ENCODE measurements at regions not wholly inside any gene's neighbourhood (a gene's known extent, or its start where the extent isn't known, plus 50 kb on each side); places are given as distances from the start of the nearest gene placed in this dataset.

DNA sequence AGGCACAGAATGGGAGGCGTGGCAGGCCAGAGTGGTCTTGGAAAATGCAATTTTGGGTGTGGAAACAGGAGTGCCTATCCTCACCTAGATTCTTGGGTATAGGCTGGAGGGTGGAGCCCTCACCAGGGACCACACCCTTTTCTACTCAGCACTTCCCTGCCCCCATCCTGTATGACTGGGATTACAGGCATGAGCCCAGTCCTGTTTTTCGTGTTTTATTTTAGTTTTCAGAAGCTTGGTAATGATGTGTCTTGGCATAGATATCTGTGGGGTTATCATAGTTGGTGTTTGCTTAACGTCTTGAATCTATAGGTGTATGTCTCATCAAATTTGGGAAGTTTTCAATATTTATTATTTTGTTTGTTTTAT, 248.7 kb upstream of the CBLB start:
- Histone ChIP-seq H3K4me3 (no peak overlapping the region), H3K9me3 (no peaks in the 10 kb centered on the region), H3K4me1 (no peaks in the 10 kb centered on the region), H3K36me3 (ENCODE audit: insufficient read depth in 1 of 2, low read depth in 1 of 2) (no peaks in the 10 kb centered on the region), H3K27me3 (ENCODE audit: insufficient read depth in 3 of 3, low read length in 2 of 3) (no peaks in the 10 kb centered on the region), H3K27ac (no peak overlapping the region)
- 94 to 99% (median 95%) methylated on average over 3 of the region's 3 CpGs for WGBS, 3 donors
- DNase-seq (no peak), ATAC-seq (no peak)
- intact Hi-C loops (cut with DNase I) = no loop called here
- TF ChIP-seq CTCF (IDR thresholded peaks at IDR 0.05) = no peak

DNA sequence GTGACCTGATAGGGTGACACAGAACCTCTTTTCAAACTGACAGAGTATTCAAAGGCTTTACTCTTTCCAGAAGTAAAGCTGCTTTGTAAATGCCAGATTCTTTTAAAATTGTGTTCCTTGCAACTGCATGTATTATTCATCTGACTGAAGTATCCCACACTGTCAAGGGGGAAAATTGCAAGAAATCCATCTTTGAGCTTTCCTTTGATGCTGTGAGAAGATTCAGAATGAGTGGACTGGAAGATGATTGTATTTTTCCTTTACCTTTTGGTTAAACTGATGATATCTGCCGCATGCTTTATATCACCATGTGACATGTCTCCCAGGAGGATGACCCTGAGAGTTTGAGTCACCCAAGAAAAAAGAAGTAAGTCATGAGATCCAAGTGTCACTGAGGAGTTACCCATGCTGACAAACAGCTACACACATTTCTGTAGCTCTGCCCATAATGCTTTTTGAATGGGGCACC, 250.8 kb upstream of the CBLB start:
- H3K9me3 ChIP-seq = no peaks in the 10 kb centered on the region
- H3K36me3 ChIP-seq (ENCODE audit: insufficient read depth in 1 of 2, low read depth in 1 of 2) = no peaks in the 10 kb centered on the region
- no peaks in the 10 kb centered on the region for H3K27me3 ChIP-seq (ENCODE audit: insufficient read depth in 3 of 3, low read length in 2 of 3)
- DNase-seq (no peak), ATAC-seq (no peak)
- no peaks in the 10 kb centered on the region for H3K4me1 ChIP-seq
- WGBS, 3 donors = 86 to 100% (median 87%) methylated on average over 1 of the region's 1 CpG
- intact Hi-C loops (cut with DNase I) = no loop called here
- H3K4me3 ChIP-seq = no peak overlapping the region
- no peak overlapping the region for H3K27ac ChIP-seq
- no peak for TF ChIP-seq CTCF (IDR thresholded peaks at IDR 0.05)

DNA sequence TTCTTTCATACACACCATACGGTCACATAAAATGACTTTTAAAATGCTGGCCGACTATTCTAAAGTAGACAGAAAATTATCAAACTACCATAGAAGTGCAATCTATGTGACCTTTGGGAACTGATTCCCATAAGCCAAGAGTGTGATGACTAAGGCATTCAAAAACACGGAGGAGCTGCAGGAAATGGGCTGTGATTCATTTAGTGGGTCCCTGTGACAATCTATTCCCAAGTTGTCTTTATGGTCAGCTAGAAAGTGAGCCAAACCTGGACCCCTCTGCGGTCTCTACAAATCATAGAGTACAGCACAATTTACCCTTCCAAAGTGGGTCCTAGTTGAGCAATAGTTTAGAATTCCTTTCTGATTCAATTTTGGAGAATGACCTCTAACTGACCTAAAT, 251.5 kb upstream of the CBLB start:
- Histone ChIP-seq H3K4me1 (no peaks in the 10 kb centered on the region), H3K36me3 (ENCODE audit: insufficient read depth in 1 of 2, low read depth in 1 of 2) (no peaks in the 10 kb centered on the region), H3K27me3 (ENCODE audit: insufficient read depth in 3 of 3, low read length in 2 of 3) (no peaks in the 10 kb centered on the region), H3K27ac (no peak overlapping the region), H3K4me3 (no peak overlapping the region), H3K9me3 (no peaks in the 10 kb centered on the region)
- 64 to 78% (median 73%) methylated on average over 4 of the region's 4 CpGs for WGBS, 3 donors
- TF ChIP-seq CTCF (IDR thresholded peaks at IDR 0.05) = no peak
- intact Hi-C loops (cut with DNase I) = no loop called here
- no peak for ATAC-seq
- no peak for DNase-seq

DNA sequence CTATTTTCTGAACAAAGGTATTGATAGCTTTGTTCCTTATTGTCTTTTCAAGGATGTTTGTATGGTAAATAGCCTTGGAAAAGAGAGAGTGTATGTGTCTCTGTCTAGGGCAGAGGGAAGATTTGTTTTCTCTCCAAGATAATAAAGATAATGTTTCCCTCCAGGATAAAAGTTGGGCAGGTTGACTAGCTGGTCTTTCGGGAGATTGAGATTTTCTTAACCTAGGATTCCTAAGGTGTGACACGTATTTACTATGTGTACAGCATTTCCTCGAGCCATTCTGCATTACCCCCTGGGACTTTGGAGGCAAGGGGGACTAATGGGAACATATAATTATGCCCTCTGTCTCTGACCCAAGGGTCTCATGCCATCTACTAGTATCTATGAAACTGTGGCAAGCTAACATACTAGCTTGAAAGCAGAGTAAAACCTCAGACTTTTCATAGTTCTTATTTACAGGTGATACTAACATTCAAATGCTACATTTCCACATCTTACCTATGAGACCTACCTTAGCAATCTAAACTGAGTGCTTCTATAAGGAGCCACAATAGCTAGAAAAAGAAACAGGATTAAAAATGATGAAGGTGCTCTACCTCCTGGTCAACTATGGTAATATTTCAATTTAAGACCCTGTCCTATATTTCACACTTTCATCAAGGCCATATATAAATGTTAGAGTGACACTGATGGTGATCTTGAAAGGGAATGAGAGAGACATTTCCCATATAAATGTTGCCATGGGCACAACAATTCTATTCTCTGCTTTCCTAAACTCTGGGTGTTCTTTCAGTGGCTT, 252.9 kb upstream of the CBLB start:
- Histone ChIP-seq H3K27ac (no peak overlapping the region), H3K4me1 (no peaks in the 10 kb centered on the region), H3K27me3 (ENCODE audit: insufficient read depth in 3 of 3, low read length in 2 of 3) (no peaks in the 10 kb centered on the region), H3K36me3 (ENCODE audit: insufficient read depth in 1 of 2, low read depth in 1 of 2) (no peaks in the 10 kb centered on the region), H3K4me3 (no peak overlapping the region), H3K9me3 (no peaks in the 10 kb centered on the region)
- 88 to 94% (median 88%) methylated on average over 3 of the region's 3 CpGs for WGBS, 3 donors
- no peak for DNase-seq
- intact Hi-C loops (cut with DNase I) = no loop called here
- no peak for ATAC-seq
- no peak for TF ChIP-seq CTCF (IDR thresholded peaks at IDR 0.05)

DNA sequence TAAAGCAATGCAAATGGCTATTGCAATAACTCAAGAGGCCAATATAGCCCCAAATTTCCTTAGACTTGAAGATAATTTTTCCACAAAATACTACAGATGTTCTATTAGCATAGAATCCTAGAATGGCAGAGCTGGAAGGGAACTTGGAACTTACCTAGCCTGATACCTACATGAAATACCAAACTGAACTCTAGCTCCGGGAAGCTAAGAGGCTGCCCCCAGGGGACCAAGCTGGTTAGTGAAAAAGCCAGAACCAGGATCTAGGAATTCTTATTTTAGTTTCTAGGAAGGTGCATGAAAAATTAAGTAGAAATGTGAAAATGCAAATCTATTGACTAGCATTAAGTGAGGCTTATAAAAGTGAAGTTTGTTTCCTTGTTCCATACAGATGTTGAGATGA, 256.0 kb upstream of the CBLB start:
- intact Hi-C loops (cut with DNase I) = no loop called here
- no peak for DNase-seq
- 30 to 46% (median 45%) methylated on average over 1 of the region's 1 CpG for WGBS, 3 donors

More for the DNA sequence above, 256.0 kb upstream of the CBLB start:
- Histone ChIP-seq H3K4me1 (no peaks in the 10 kb centered on the region), H3K9me3 (no peaks in the 10 kb centered on the region), H3K4me3 (no peak overlapping the region), H3K36me3 (ENCODE audit: insufficient read depth in 1 of 2, low read depth in 1 of 2) (no peaks in the 10 kb centered on the region), H3K27me3 (ENCODE audit: insufficient read depth in 3 of 3, low read length in 2 of 3) (no peaks in the 10 kb centered on the region), H3K27ac (no peak overlapping the region)
- no peak for ATAC-seq
- no peak for TF ChIP-seq CTCF (IDR thresholded peaks at IDR 0.05)
